HepG2 (cell line): ENCODE measurements at regions not wholly inside any gene's neighbourhood (a gene's known extent, or its start where the extent isn't known, plus 50 kb on each side); places are given as distances from the start of the nearest gene placed in this dataset.

ENCODE experiments used
- ATAC-seq: fragments of 200-7000 bp; cut with Tn5 transposase; 3 replicates; pipeline ENCODE4 v1.9.1; 2020; ENCODE audit warnings: mild to moderate bottlenecking, moderate library complexity
- BruUV-seq: library from RNA; stranded (reverse); fragments of 400-500 nt; replicated peaks from 2 replicates; lab custom pipeline; 2021; lab: Mats Ljungman, UMichigan
- CTCF ChIA-PET: fragments of 300-600 bp; formaldehyde crosslinking; extraction: SDS; loops from one replicate; lab custom pipeline; 2021; ENCODE audit warnings: low total read pairs, inconsistent platforms, low intra/inter-chr PET ratio; lab: Yijun Ruan, JAX
- POLR2A ChIA-PET: fragments of 350-600 bp; sonication (Branson Sonifier 250); formaldehyde crosslinking; loops from one replicate; lab custom pipeline; 2020; ENCODE audit warnings: antibody characterized with exemption, inconsistent platforms; lab: Yijun Ruan, JAX
- DNase-seq: peaks from one replicate; pipeline ENCODE4 v3.0.0-alpha.2; 2015; ENCODE audit warnings: low spot score
- FAIRE-seq: peaks from 3 replicates; lab custom pipeline; 2011; peaks lifted over from hg19 to GRCh38; lab: Jason Lieb, UNC
- H2AFZ ChIP-seq: one replicate; pipeline ENCODE4 v1.6.1; 2011; ENCODE audit warnings: low read length, inconsistent platforms
- H3K27ac ChIP-seq: fragments of 300-600 bp; 3 replicates; pipeline ENCODE4 v1.8.0; 2011; ENCODE audit warnings: mixed run types, mild to moderate bottlenecking, mixed read lengths, low read length, inconsistent platforms; ENCODE audit not compliant: insufficient read depth; ENCODE audit errors: extremely low read length
- H3K27me3 ChIP-seq, 2 experiments: fragments of 200-600 bp in 1 of 2; 2 replicates in 1 of 2; 3 replicates in 1 of 2; pipeline versions ENCODE4 v1.6.0 to v1.8.0; 2011; ENCODE audit warnings: low read length in 2 of 2, mild to moderate bottlenecking in 2 of 2, moderate library complexity in 2 of 2, inconsistent platforms in 1 of 2; ENCODE audit not compliant: insufficient read depth in 2 of 2, control insufficient read depth in 1 of 2
- H3K36me3 ChIP-seq, 2 experiments: fragments of 200-600 bp in 1 of 2; replicated peaks in 1 of 2; 2 replicates in 1 of 2; 3 replicates in 1 of 2; pipeline versions ENCODE4 v1.5.1 to v1.8.0; 2011; ENCODE audit warnings: low read length in 2 of 2, inconsistent platforms in 1 of 2; ENCODE audit not compliant: insufficient read depth in 2 of 2, control insufficient read depth in 1 of 2
- H3K4me1 ChIP-seq: 2 replicates; pipeline ENCODE4 v1.5.1; 2012; ENCODE audit warnings: low read length, inconsistent platforms; ENCODE audit not compliant: insufficient read depth
- H3K4me2 ChIP-seq: 2 replicates; pipeline ENCODE4 v1.6.0; 2011; ENCODE audit warnings: low read depth, low read length, inconsistent platforms
- H3K4me3 ChIP-seq, 3 experiments: fragments of 200-600 bp in 1 of 3; sonication (generic), shearing (Covaris generic) in 1 of 3; replicated peaks in 1 of 3; 2 replicates each; pipeline ENCODE4 v1.5.1; 2011 to 2016; ENCODE audit warnings: low read length in 3 of 3, inconsistent platforms in 2 of 3, low read depth in 2 of 3, mild to moderate bottlenecking in 2 of 3, control low read depth in 1 of 3, mixed read lengths in 1 of 3; ENCODE audit not compliant: insufficient read depth in 1 of 3
- H3K79me2 ChIP-seq: one replicate; pipeline ENCODE4 v1.6.1; 2011; ENCODE audit warnings: low read length, inconsistent platforms; ENCODE audit not compliant: insufficient read depth
- H3K9ac ChIP-seq: 2 replicates; pipeline ENCODE4 v1.6.0; 2011; ENCODE audit warnings: mild to moderate bottlenecking, low read depth, low read length, inconsistent platforms; ENCODE audit not compliant: insufficient read depth
- H3K9me3 ChIP-seq: 2 replicates; pipeline ENCODE4 v1.5.1; 2012; ENCODE audit warnings: mild to moderate bottlenecking, low read length
- H4K20me1 ChIP-seq: 2 replicates; pipeline ENCODE4 v1.6.0; 2011; ENCODE audit warnings: inconsistent platforms, mild to moderate bottlenecking, low read length, moderate library complexity; ENCODE audit not compliant: insufficient read depth
- DDIT3 ChIP-seq: sonication (generic); formaldehyde crosslinking; IDR thresholded peaks from 2 replicates; pipeline ENCODE4 v1.4.0; 2020; ENCODE audit warnings: mild to moderate bottlenecking, missing genetic modification reagents
- FOXA1 ChIP-seq, 2 experiments: fragments of 450-650 bp in 1 of 2; sonication (generic) in 1 of 2; formaldehyde crosslinking in 1 of 2; IDR thresholded peaks; 2 replicates each; pipeline versions ENCODE4 v1.4.0 to v1.6.1; 2016 to 2020; ENCODE audit warnings: missing genetic modification reagents in 1 of 2
- IRX3 ChIP-seq: sonication (generic); formaldehyde crosslinking; IDR thresholded peaks from 2 replicates; pipeline ENCODE4 v1.8.1; 2023; ENCODE audit warnings: mild to moderate bottlenecking, low read depth, missing genetic modification reagents, borderline replicate concordance
- SAFB2 ChIP-seq: sonication (generic); formaldehyde crosslinking; IDR thresholded peaks from 2 replicates; pipeline ENCODE4 v1.5.1; 2020; ENCODE audit warnings: missing genetic modification reagents, low read depth, mild to moderate bottlenecking, borderline replicate concordance
- USF2 ChIP-seq, 2 experiments: sonication (generic) in 1 of 2; formaldehyde crosslinking in 1 of 2; IDR thresholded peaks; 2 replicates each; pipeline versions ENCODE4 v1.5.1 to v1.6.1; 2011 to 2020; ENCODE audit warnings: borderline replicate concordance in 1 of 2, low read depth in 1 of 2, low read length in 1 of 2, mild to moderate bottlenecking in 1 of 2, missing genetic modification reagents in 1 of 2, moderate library complexity in 1 of 2
- ZNF264 ChIP-seq: sonication (generic); formaldehyde crosslinking; IDR thresholded peaks from 2 replicates; pipeline ENCODE4 v1.4.0; 2020; ENCODE audit warnings: missing genetic modification reagents
- ZNF616 ChIP-seq: sonication (generic); formaldehyde crosslinking; IDR thresholded peaks from 2 replicates; pipeline ENCODE4 v1.5.0; 2020; ENCODE audit warnings: low read depth, mild to moderate bottlenecking, missing genetic modification reagents
- WGBS: methylation state at CpG from one replicate; pipeline ENCODE4 v1.1.6; 2017; ENCODE audit warnings: low lambda C conversion rate; 5-methylcytosine and 5-hydroxymethylcytosine counted together
- in situ Hi-C: cut with HindIII; loops from 2 replicates; pipeline ENCODE4 v1.10.0; 2017; ENCODE audit warnings: low pct_unique_long_range_greater_than_20kb; ENCODE audit not compliant: extremely low pct_ligation_motif_present
- intact Hi-C: fragments of 100-400 bp; cut with micrococcal nuclease; formaldehyde crosslinking; loops from one replicate; pipeline ENCODE4 v1.10.0; 2022; ENCODE audit not compliant: unreplicated experiment
- TF ChIP-seq, protein P1 (sequence below): sonication (generic); formaldehyde crosslinking; IDR thresholded peaks from 2 replicates; pipeline ENCODE4 v1.9.0; 2021; ENCODE audit warnings: mild to moderate bottlenecking, missing genetic modification reagents

- no peaks in the 10 kb centered on the region for H4K20me1 ChIP-seq
- POLR2A ChIA-PET, result no interaction called here
- H3K4me2 ChIP-seq, result no peak overlapping the region
- H3K79me2 ChIP-seq, result no peaks in the 10 kb centered on the region
- FAIRE-seq (no peak), ATAC-seq (no peak), DNase-seq (no peak)
- TF ChIP-seq USF2 (IDR thresholded peaks at IDR 0.05; ENCODE audit: low read depth, low read length) (no peak), USF2 (CRISPR knock-in tag; IDR thresholded peaks at IDR 0.05; ENCODE audit: borderline replicate concordance) (no peak), DDIT3 (CRISPR knock-in tag) (no peak), ZNF264 (CRISPR knock-in tag) (no peak), FOXA1 (IDR thresholded peaks at IDR 0.05) (no peak), FOXA1 (CRISPR knock-in tag; IDR thresholded peaks at IDR 0.05) (no peak), SAFB2 (no peak), ZNF616 (CRISPR knock-in tag) (no peak), IRX3 (CRISPR knock-in tag) (no peak)
- TF ChIP-seq, protein P1, sequence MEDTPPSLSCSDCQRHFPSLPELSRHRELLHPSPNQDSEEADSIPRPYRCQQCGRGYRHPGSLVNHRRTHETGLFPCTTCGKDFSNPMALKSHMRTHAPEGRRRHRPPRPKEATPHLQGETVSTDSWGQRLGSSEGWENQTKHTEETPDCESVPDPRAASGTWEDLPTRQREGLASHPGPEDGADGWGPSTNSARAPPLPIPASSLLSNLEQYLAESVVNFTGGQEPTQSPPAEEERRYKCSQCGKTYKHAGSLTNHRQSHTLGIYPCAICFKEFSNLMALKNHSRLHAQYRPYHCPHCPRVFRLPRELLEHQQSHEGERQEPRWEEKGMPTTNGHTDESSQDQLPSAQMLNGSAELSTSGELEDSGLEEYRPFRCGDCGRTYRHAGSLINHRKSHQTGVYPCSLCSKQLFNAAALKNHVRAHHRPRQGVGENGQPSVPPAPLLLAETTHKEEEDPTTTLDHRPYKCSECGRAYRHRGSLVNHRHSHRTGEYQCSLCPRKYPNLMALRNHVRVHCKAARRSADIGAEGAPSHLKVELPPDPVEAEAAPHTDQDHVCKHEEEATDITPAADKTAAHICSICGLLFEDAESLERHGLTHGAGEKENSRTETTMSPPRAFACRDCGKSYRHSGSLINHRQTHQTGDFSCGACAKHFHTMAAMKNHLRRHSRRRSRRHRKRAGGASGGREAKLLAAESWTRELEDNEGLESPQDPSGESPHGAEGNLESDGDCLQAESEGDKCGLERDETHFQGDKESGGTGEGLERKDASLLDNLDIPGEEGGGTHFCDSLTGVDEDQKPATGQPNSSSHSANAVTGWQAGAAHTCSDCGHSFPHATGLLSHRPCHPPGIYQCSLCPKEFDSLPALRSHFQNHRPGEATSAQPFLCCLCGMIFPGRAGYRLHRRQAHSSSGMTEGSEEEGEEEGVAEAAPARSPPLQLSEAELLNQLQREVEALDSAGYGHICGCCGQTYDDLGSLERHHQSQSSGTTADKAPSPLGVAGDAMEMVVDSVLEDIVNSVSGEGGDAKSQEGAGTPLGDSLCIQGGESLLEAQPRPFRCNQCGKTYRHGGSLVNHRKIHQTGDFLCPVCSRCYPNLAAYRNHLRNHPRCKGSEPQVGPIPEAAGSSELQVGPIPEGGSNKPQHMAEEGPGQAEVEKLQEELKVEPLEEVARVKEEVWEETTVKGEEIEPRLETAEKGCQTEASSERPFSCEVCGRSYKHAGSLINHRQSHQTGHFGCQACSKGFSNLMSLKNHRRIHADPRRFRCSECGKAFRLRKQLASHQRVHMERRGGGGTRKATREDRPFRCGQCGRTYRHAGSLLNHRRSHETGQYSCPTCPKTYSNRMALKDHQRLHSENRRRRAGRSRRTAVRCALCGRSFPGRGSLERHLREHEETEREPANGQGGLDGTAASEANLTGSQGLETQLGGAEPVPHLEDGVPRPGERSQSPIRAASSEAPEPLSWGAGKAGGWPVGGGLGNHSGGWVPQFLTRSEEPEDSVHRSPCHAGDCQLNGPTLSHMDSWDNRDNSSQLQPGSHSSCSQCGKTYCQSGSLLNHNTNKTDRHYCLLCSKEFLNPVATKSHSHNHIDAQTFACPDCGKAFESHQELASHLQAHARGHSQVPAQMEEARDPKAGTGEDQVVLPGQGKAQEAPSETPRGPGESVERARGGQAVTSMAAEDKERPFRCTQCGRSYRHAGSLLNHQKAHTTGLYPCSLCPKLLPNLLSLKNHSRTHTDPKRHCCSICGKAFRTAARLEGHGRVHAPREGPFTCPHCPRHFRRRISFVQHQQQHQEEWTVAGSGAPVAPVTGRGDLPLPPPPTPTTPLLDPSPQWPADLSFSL (CRISPR knock-in tag), result no peak
- no TSS peak for BruUV-seq
- WGBS, result 0% methylated on average over 1 of the region's 1 CpG
- intact Hi-C loops (no loop called here), in situ Hi-C loops (no loop called here)
- H3K36me3 ChIP-seq, result no peaks in the 10 kb centered on the region
- no peaks in the 10 kb centered on the region for H3K4me1 ChIP-seq
- no peak overlapping the region for H3K9ac ChIP-seq
- H3K27me3 ChIP-seq, result no peaks in the 10 kb centered on the region
- peaks cover 76% of the 10 kb centered on the region for H3K9me3 ChIP-seq
- no peak overlapping the region for H2AFZ ChIP-seq
- CTCF ChIA-PET, result no interaction called here
- no peak overlapping the region for H3K4me3 ChIP-seq
- H3K27ac ChIP-seq, result no peak overlapping the region
Observed at GRCh38 chr10:10132009-10132408, 885.7 kb upstream of the CELF2 start.
